Uterus (tissue), 2 donors: ENCODE measurements at regions not wholly inside any gene's neighbourhood (a gene's known extent, or its start where the extent isn't known, plus 50 kb on each side); places are given as distances from the start of the nearest gene placed in this dataset.
"Not testable (repeated sequence)": the region's sequence is repeated elsewhere in the genome, so short reads cannot be mapped to it uniquely, and the experiment has no call there.

Experiments used
- POLR2A ChIP-seq, 2 donors: fragments of 450-650 bp; IDR thresholded peaks; one replicate each; pipeline ENCODE4 v1.6.1; 2016; ENCODE audit warnings: antibody characterized with exemption in 2 of 2, mild to moderate bottlenecking in 1 of 2, moderate library complexity in 1 of 2
- TF ChIP-seq, protein P1 (sequence below), 4 experiments: fragments of 200-600 bp in 2 of 4; fragments of 450-650 bp in 2 of 4; sonication (generic) in 2 of 4; IDR thresholded peaks; one replicate each; pipeline ENCODE4 v1.5.1; 2016 to 2019; ENCODE audit warnings: antibody characterized with exemption in 4 of 4, mild to moderate bottlenecking in 2 of 4, moderate library complexity in 1 of 4

DNA sequence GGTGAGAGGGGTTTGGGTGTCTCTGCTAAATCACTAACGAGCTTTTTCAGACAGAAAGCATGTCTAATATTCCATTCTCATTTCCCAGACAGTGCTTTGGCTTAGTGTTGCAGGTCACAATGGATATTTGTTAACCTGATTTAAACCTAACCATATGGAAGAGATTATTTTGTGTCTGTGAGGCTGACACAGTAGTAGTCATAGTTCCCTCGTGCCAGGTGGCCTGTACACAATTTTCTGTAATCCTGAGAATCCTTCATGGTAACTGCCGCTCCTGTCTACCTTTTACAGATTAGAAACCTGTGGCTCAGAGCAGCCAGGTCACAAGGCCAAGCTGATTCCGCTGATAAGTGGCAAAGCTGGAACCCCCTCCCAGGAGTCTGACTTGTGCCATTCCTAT, 79.4 kb downstream of the TRIM43 start:
- TF ChIP-seq, protein P1, sequence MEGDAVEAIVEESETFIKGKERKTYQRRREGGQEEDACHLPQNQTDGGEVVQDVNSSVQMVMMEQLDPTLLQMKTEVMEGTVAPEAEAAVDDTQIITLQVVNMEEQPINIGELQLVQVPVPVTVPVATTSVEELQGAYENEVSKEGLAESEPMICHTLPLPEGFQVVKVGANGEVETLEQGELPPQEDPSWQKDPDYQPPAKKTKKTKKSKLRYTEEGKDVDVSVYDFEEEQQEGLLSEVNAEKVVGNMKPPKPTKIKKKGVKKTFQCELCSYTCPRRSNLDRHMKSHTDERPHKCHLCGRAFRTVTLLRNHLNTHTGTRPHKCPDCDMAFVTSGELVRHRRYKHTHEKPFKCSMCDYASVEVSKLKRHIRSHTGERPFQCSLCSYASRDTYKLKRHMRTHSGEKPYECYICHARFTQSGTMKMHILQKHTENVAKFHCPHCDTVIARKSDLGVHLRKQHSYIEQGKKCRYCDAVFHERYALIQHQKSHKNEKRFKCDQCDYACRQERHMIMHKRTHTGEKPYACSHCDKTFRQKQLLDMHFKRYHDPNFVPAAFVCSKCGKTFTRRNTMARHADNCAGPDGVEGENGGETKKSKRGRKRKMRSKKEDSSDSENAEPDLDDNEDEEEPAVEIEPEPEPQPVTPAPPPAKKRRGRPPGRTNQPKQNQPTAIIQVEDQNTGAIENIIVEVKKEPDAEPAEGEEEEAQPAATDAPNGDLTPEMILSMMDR (IDR thresholded peaks at IDR 0.05) = not testable (repeated sequence)
- not testable (repeated sequence) for TF ChIP-seq POLR2A (IDR thresholded peaks at IDR 0.05)
